HepG2 (cell line): ENCODE measurements at regions not wholly inside any gene's neighbourhood (a gene's known extent, or its start where the extent isn't known, plus 50 kb on each side); places are given as distances from the start of the nearest gene placed in this dataset.

Experiments used
- ATAC-seq: fragments of 200-7000 bp; cut with Tn5 transposase; 3 replicates; pipeline ENCODE4 v1.9.1; 2020; ENCODE audit warnings: mild to moderate bottlenecking, moderate library complexity
- BruUV-seq: library from RNA; stranded (reverse); fragments of 400-500 nt; replicated peaks from 2 replicates; lab custom pipeline; 2021; lab: Mats Ljungman, UMichigan
- CTCF ChIA-PET: fragments of 300-600 bp; formaldehyde crosslinking; extraction: SDS; loops from one replicate; lab custom pipeline; 2021; ENCODE audit warnings: low total read pairs, inconsistent platforms, low intra/inter-chr PET ratio; lab: Yijun Ruan, JAX
- POLR2A ChIA-PET: fragments of 350-600 bp; sonication (Branson Sonifier 250); formaldehyde crosslinking; loops from one replicate; lab custom pipeline; 2020; ENCODE audit warnings: antibody characterized with exemption, inconsistent platforms; lab: Yijun Ruan, JAX
- DNase-seq: peaks from one replicate; pipeline ENCODE4 v3.0.0-alpha.2; 2015; ENCODE audit warnings: low spot score
- FAIRE-seq: peaks from 3 replicates; lab custom pipeline; 2011; peaks lifted over from hg19 to GRCh38; lab: Jason Lieb, UNC
- H2AFZ ChIP-seq: one replicate; pipeline ENCODE4 v1.6.1; 2011; ENCODE audit warnings: low read length, inconsistent platforms
- H3K27ac ChIP-seq: fragments of 300-600 bp; 3 replicates; pipeline ENCODE4 v1.8.0; 2011; ENCODE audit warnings: mixed run types, mild to moderate bottlenecking, mixed read lengths, low read length, inconsistent platforms; ENCODE audit not compliant: insufficient read depth; ENCODE audit errors: extremely low read length
- H3K27me3 ChIP-seq, 2 experiments: fragments of 200-600 bp in 1 of 2; 2 replicates in 1 of 2; 3 replicates in 1 of 2; pipeline versions ENCODE4 v1.6.0 to v1.8.0; 2011; ENCODE audit warnings: low read length in 2 of 2, mild to moderate bottlenecking in 2 of 2, moderate library complexity in 2 of 2, inconsistent platforms in 1 of 2; ENCODE audit not compliant: insufficient read depth in 2 of 2, control insufficient read depth in 1 of 2
- H3K36me3 ChIP-seq, 2 experiments: fragments of 200-600 bp in 1 of 2; replicated peaks in 1 of 2; 2 replicates in 1 of 2; 3 replicates in 1 of 2; pipeline versions ENCODE4 v1.5.1 to v1.8.0; 2011; ENCODE audit warnings: low read length in 2 of 2, inconsistent platforms in 1 of 2; ENCODE audit not compliant: insufficient read depth in 2 of 2, control insufficient read depth in 1 of 2
- H3K4me1 ChIP-seq: 2 replicates; pipeline ENCODE4 v1.5.1; 2012; ENCODE audit warnings: low read length, inconsistent platforms; ENCODE audit not compliant: insufficient read depth
- H3K4me2 ChIP-seq: 2 replicates; pipeline ENCODE4 v1.6.0; 2011; ENCODE audit warnings: low read depth, low read length, inconsistent platforms
- H3K4me3 ChIP-seq, 3 experiments: fragments of 200-600 bp in 1 of 3; sonication (generic), shearing (Covaris generic) in 1 of 3; replicated peaks in 1 of 3; 2 replicates each; pipeline ENCODE4 v1.5.1; 2011 to 2016; ENCODE audit warnings: low read length in 3 of 3, inconsistent platforms in 2 of 3, low read depth in 2 of 3, mild to moderate bottlenecking in 2 of 3, control low read depth in 1 of 3, mixed read lengths in 1 of 3; ENCODE audit not compliant: insufficient read depth in 1 of 3
- H3K79me2 ChIP-seq: one replicate; pipeline ENCODE4 v1.6.1; 2011; ENCODE audit warnings: low read length, inconsistent platforms; ENCODE audit not compliant: insufficient read depth
- H3K9ac ChIP-seq: 2 replicates; pipeline ENCODE4 v1.6.0; 2011; ENCODE audit warnings: mild to moderate bottlenecking, low read depth, low read length, inconsistent platforms; ENCODE audit not compliant: insufficient read depth
- H3K9me3 ChIP-seq: 2 replicates; pipeline ENCODE4 v1.5.1; 2012; ENCODE audit warnings: mild to moderate bottlenecking, low read length
- H4K20me1 ChIP-seq: 2 replicates; pipeline ENCODE4 v1.6.0; 2011; ENCODE audit warnings: inconsistent platforms, mild to moderate bottlenecking, low read length, moderate library complexity; ENCODE audit not compliant: insufficient read depth
- EZH2 ChIP-seq: conservative IDR thresholded peaks from 2 replicates; pipeline ENCODE4 v1.6.1; 2012; ENCODE audit warnings: mild to moderate bottlenecking, low read depth, low read length, moderate library complexity
- FIP1L1 ChIP-seq: fragments of 200-400 bp; formaldehyde crosslinking; IDR thresholded peaks from 2 replicates; pipeline ENCODE4 v1.6.1; 2018; ENCODE audit warnings: low read depth, mild to moderate bottlenecking, low read length, moderate library complexity, borderline replicate concordance; ENCODE audit not compliant: insufficient read depth
- HOXA3 ChIP-seq: sonication (generic); formaldehyde crosslinking; IDR thresholded peaks from 2 replicates; pipeline ENCODE4 v1.5.0; 2020; ENCODE audit warnings: missing genetic modification reagents
- SMAD9 ChIP-seq: sonication (generic); formaldehyde crosslinking; IDR thresholded peaks from 2 replicates; pipeline ENCODE4 v1.5.1; 2020; ENCODE audit warnings: mild to moderate bottlenecking, missing genetic modification reagents
- SOX6 ChIP-seq, 2 experiments: fragments of 450-650 bp in 1 of 2; sonication (generic) in 1 of 2; formaldehyde crosslinking in 1 of 2; IDR thresholded peaks; 2 replicates each; pipeline versions ENCODE4 v1.4.0 to v1.6.1; 2017 to 2020; ENCODE audit warnings: antibody characterized with exemption in 1 of 2, mild to moderate bottlenecking in 1 of 2, missing genetic modification reagents in 1 of 2
- ZNF292 ChIP-seq: sonication (generic); formaldehyde crosslinking; IDR thresholded peaks from 2 replicates; pipeline ENCODE4 v1.8.1; 2022; ENCODE audit warnings: mild to moderate bottlenecking, low read depth, missing genetic modification reagents, borderline replicate concordance
- ZNF331 ChIP-seq: sonication (generic); formaldehyde crosslinking; IDR thresholded peaks from 2 replicates; pipeline ENCODE4 v1.4.0; 2020; ENCODE audit warnings: missing genetic modification reagents
- ZNF562 ChIP-seq: sonication (generic); formaldehyde crosslinking; IDR thresholded peaks from 2 replicates; pipeline ENCODE4 v1.8.0; 2022; ENCODE audit warnings: missing genetic modification reagents, borderline replicate concordance
- ZNF652 ChIP-seq: IDR thresholded peaks from 2 replicates; pipeline ENCODE4 v1.6.1; 2016; ENCODE audit warnings: low read depth, borderline replicate concordance
- ZSCAN30 ChIP-seq: sonication (generic); formaldehyde crosslinking; IDR thresholded peaks from 2 replicates; pipeline ENCODE4 v1.5.0; 2020; ENCODE audit warnings: mild to moderate bottlenecking, missing genetic modification reagents
- ZSCAN9 ChIP-seq: IDR thresholded peaks from 2 replicates; pipeline ENCODE4 v1.6.1; 2016; ENCODE audit warnings: borderline replicate concordance
- WGBS: methylation state at CpG from one replicate; pipeline ENCODE4 v1.1.6; 2017; ENCODE audit warnings: low lambda C conversion rate; 5-methylcytosine and 5-hydroxymethylcytosine counted together
- in situ Hi-C: cut with HindIII; loops from 2 replicates; pipeline ENCODE4 v1.10.0; 2017; ENCODE audit warnings: low pct_unique_long_range_greater_than_20kb; ENCODE audit not compliant: extremely low pct_ligation_motif_present
- intact Hi-C: fragments of 100-400 bp; cut with micrococcal nuclease; formaldehyde crosslinking; loops from one replicate; pipeline ENCODE4 v1.10.0; 2022; ENCODE audit not compliant: unreplicated experiment
- TF ChIP-seq, protein P1 (sequence below): sonication (generic); formaldehyde crosslinking; IDR thresholded peaks from 2 replicates; pipeline ENCODE4 v1.5.1; 2020; ENCODE audit warnings: mild to moderate bottlenecking, moderate library complexity, missing genetic modification reagents
- TF ChIP-seq, protein P2 (sequence below): IDR thresholded peaks from 2 replicates; pipeline ENCODE4 v1.6.1; 2012; ENCODE audit warnings: inconsistent platforms
- TF ChIP-seq, protein P3 (sequence below): IDR thresholded peaks from 2 replicates; pipeline ENCODE4 v1.6.1; 2016; ENCODE audit warnings: low read depth, borderline replicate concordance

DNA sequence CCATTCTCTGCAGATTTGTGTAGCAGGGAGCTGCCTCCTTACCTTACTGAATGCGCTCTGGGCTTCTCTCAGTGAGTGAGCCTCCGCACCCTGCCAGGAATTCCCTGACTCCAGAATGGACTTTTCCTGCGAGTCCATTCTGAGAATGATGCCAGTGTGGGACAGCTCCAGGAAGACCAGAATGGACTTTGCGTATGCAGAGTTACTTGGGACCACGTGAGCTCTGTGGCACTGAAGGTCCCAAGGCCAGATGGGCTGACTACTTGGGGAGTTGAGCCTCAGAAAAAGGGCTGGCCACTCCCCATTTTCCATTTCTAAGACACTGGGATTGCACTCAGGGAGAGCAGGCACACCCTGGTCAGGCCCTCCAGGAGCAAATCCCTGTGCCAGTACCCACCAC lies 324.7 kb upstream of the ZMIZ1 start:
- POLR2A ChIA-PET = no interaction called here
- FAIRE-seq = no peak

DNA sequence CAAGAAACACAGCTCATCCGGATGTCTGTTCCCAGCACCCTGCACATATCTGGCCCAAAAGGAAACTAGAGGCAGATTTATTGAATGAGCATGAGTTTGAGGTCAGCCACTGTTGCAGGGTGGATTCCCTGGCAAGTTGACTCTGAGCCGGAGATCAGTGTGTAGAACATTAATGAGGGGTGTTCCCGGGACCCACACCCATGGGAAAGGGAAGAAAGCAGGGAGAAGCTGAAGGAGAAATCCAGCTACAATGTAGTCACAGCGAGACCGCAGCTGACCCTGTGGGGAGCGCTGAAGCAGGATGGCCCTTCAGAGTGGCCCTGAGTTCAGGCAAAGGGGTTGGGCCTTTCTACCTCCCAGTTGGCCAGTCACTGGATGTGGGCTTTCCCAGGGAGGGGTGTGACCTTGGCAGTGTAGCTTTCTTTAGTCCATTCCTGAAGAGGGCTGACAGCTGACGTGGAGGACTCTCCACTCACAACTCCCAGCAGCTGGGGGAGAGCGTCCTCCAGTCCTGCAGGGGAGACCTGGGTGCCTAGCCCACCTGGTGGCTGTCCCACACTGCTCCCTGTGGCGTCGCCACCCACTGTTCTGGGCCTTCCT lies 324.2 kb upstream of the ZMIZ1 start:
- Histone ChIP-seq H4K20me1 (no peaks in the 10 kb centered on the region), H3K79me2 (no peaks in the 10 kb centered on the region), H3K4me2 (peak overlapping the region; percentile 61), H3K4me1 (peaks cover 58% of the 10 kb centered on the region), H3K9me3 (no peaks in the 10 kb centered on the region), H2AFZ (no peak overlapping the region), H3K27me3 (peaks cover 0 to 2% of the 10 kb centered on the region in 2 experiments; a peak in 1 of 5 replicates), H3K9ac (no peak overlapping the region), H3K4me3 (peak overlapping the region in 1 of 3 experiments; percentile 42; a peak in 2 of 6 replicates), H3K36me3 (no peaks in the 10 kb centered on the region), H3K27ac (peak overlapping the region; percentile 37)
- peak; percentile 56 for DNase-seq
- ChIA-PET POLR2A (interaction anchor here (1.3 to 1.7 kb wide), 3 partner anchors 10 to 229 kb away, joined by 4 read pairs; no protein-coding TSS in a partner anchor), CTCF (no interaction called here)
- peak; percentile 76 for FAIRE-seq
- in situ Hi-C loops = no loop called here
- 15% methylated on average over 8 of the region's 10 CpGs for whole genome bisulfite sequencing
- ATAC-seq = peak; percentile 73
- intact Hi-C loops = no loop called here
- no TSS peak for BruUV-seq
- TF ChIP-seq HOXA3 (CRISPR knock-in tag) (0 out of 2 replicates have a peak, but pooled peaks have one; percentile 15), SMAD9 (CRISPR knock-in tag) (no peak), ZNF292 (CRISPR knock-in tag) (no peak), ZSCAN9 (CRISPR knock-in tag) (no peak), ZNF652 (CRISPR knock-in tag) (no peak), SOX6 (IDR thresholded peaks at IDR 0.05) (no peak), SOX6 (CRISPR knock-in tag; IDR thresholded peaks at IDR 0.05) (no peak), ZNF331 (CRISPR knock-in tag) (no peak), FIP1L1 (no peak), EZH2 (no peak)
- TF ChIP-seq, protein P1, sequence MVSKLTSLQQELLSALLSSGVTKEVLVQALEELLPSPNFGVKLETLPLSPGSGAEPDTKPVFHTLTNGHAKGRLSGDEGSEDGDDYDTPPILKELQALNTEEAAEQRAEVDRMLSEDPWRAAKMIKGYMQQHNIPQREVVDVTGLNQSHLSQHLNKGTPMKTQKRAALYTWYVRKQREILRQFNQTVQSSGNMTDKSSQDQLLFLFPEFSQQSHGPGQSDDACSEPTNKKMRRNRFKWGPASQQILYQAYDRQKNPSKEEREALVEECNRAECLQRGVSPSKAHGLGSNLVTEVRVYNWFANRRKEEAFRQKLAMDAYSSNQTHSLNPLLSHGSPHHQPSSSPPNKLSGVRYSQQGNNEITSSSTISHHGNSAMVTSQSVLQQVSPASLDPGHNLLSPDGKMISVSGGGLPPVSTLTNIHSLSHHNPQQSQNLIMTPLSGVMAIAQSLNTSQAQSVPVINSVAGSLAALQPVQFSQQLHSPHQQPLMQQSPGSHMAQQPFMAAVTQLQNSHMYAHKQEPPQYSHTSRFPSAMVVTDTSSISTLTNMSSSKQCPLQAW = 0 out of 2 replicates have a peak, but pooled peaks have one; percentile 13
- TF ChIP-seq, protein P2, sequence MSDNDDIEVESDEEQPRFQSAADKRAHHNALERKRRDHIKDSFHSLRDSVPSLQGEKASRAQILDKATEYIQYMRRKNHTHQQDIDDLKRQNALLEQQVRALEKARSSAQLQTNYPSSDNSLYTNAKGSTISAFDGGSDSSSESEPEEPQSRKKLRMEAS = no peak
- TF ChIP-seq, protein P3, sequence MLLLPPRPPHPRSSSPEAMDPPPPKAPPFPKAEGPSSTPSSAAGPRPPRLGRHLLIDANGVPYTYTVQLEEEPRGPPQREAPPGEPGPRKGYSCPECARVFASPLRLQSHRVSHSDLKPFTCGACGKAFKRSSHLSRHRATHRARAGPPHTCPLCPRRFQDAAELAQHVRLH (CRISPR knock-in tag) = no peak

More for the DNA sequence above, 324.7 kb upstream of the ZMIZ1 start:
- Histone ChIP-seq H3K36me3 (no peaks in the 10 kb centered on the region), H3K79me2 (no peaks in the 10 kb centered on the region), H3K4me3 (peak overlapping the region in 1 of 3 experiments; percentile 42; a peak in 1 of 6 replicates), H4K20me1 (no peaks in the 10 kb centered on the region), H3K9me3 (no peaks in the 10 kb centered on the region), H2AFZ (no peak overlapping the region), H3K27ac (no peak overlapping the region), H3K9ac (no peak overlapping the region), H3K4me1 (peaks cover 58% of the 10 kb centered on the region), H3K27me3 (peaks cover 0 to 2% of the 10 kb centered on the region in 2 experiments; a peak in 1 of 5 replicates), H3K4me2 (peak overlapping the region; percentile 61)
- CTCF ChIA-PET = no interaction called here
- no peak for DNase-seq
- intact Hi-C loops (no loop called here), in situ Hi-C loops (no loop called here)
- 55% methylated on average over 2 of the region's 5 CpGs for WGBS
- no peak for ATAC-seq
- BruUV-seq = no TSS peak
- TF ChIP-seq ZNF562 (CRISPR knock-in tag) (no peak), ZSCAN30 (CRISPR knock-in tag) (no peak)
